ENCODE measurements at regions not wholly inside any gene's neighbourhood (a gene's known extent, or its start where the extent isn't known, plus 50 kb on each side); places are given as distances from the start of the nearest gene placed in this dataset.

DNA sequence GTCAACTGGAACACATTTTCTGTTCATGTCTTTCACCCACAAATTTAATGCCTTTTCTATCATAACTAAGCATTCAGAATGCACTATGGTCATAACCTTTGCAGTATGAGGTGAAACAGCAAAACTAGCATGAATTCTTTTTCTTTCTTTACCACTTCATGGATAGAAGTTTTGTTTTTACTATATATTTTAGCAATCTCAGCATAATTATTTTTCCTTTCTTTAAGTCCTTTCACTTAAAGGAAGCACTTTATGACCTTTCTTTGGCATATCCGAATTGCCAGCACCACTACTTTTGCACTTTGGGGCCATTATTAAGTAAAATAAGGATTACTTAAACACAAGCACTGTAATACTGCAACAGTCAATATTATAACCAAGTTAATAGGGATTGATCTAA lies 115.1 kb upstream of the DKK2 start:
- no peak for DNase-seq

DNA sequence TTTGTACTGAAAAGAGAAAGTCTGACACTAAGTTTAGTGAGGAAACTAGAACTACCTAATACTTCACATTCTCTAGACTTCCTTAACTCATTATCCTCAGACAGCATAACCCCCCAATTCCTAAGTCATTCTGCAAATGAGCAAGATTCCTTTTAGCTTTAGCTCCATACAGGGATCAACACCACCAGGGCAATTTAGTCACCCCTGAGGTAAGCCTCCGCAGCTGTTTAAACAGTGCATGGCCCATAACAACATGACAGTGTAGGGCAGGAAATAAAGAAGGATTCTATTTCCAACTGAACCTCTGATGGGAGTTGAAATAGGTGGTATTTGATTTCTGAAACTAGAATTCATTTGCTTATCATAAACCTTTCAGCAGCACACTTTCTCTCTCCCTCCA lies 112.8 kb upstream of the DKK2 start:
- no peak for DNase-seq

DNA sequence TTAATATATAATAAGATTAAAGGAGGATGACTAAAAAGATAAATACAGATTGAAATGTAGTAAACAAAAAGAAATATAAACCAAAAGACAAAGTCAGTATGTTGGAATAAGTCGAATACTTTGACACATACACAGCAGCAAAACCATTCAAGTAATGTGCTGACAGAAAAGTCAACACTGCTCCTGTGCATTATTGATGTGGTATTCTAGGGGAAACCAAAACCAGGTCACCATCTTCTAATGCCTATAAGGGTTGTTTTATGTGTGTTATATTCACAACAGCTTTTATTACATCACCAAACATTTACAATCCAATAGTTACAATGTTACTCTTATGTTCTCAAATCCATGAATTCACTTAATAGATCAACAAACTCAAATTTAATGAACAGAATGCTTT lies 111.8 kb upstream of the DKK2 start:
- no peak for DNase-seq

DNA sequence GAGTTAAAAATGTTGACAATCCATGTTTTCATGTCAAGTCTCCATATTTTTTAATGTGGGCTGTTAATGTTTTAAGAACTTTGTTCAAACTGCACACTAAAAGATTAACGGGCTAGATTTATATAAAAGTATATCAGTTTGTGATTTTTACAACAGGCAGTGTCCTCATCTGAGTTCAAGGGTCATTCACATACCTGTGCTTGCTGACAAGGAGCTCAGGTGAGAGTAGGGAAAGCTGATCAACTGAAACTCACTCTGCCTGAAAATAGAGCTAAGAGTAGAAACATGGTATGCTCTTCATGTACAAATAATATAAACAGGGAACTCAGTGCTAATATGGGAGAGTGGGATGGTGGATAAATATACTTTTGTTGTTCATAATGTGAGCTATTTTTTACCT lies 102.3 kb upstream of the DKK2 start:
- DNase-seq: no peak

DNA sequence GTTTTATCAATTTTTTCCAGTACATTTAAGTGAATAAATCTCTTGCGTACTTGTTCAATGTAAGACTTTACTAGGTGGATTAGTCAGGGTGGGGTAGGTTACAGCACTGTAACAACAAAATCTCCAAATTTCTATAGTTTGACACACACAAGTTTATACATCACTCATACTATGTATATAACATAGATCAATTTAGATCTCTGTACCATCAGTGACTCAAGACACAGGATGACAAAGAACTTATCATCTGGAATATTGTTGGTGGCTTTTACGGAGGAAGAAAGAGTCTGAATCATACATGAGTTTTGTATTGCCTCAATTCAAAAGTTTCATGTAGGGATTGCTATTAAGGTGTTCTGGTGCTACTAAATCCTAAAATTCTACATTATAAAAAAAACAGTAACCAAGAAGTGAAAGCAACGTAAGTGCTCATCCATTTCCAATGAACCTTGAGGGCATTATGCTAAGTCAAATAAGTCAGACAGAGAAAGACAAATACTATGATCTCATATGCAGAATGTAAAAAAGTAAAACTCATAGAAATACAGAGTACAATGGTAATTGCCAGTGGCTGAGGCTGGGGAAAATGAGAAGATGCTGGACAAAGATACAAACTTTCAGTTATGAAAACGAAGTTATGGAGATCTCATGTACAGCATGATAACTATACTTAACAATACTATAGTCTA lies 98.0 kb upstream of the DKK2 start:
- DNase-seq: no peak

DNA sequence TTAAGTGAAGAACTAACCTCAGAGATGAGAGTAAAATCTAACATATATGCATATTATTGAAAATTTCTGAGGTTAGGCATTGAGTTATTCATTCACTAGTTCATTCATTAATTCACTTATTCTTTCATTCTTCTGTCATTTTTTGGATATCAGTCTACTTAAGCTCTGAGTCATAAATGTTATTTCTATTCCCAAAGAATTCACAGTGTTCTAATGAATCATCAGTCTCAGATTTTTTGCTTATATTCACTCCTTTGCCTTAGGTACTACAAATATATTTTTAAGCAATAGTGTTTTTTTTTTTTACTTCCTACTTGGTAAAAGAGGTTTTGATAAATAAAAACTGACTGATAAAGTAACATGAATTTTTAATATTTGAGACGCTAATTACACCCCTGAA lies 95.2 kb upstream of the DKK2 start:
- no peak for DNase-seq

DNA sequence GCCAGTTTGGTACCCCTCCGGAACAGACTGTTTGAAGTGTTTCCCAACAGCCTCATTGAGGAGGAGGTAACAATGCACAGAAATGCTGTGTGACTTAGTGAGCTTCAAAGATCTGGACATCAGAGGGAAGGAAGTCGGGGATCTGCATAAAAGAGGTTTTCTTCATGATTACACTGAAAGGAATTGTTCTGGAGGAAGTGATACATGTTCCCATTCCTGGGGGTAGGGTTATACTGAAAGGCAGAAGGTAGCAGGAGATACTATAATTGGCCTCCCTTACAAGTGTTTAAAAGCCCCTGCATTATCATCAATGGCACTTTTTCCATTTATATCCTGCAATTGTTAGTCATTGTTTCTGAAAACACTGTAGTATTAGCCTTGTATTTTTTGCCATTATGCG lies 94.0 kb upstream of the DKK2 start:
- DNase-seq: no peak

DNA sequence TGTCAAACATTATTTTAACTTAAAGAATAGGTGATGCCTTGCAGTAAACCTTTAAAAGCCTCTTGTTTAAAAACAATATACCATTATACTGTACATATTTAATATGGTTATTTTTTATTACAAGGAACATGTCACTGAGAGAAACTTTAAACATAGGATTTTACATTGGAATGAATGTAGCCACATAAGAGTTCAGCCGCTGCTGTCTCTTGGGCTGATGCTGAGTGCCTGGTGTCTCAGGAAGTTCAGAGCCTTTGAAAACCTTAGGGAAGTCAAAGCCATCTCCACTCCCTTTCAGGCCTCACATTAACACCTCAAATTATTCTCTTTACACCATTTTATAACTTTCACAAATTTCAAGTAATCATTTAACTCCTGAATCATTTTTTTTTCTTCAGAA lies 93.5 kb upstream of the DKK2 start:
- no peak for DNase-seq

DNA sequence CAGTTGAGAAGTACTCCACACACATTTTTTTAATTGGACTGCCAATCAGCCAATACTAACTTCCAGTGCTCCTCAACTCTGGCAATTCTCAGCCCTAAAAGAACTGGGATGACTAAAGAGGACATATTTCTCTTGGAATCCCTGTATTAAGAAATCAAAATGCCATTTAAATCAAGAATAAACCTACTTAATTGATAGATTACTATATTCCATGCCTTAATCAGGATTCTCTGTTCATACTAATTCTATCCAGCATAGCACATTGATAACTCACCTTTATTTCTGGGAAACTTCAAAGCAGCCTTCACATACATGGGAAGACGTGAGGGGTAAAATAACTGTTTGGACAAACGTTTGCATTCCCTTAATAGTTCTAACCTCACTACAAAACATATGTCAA lies 93.0 kb upstream of the DKK2 start:
- no peak for DNase-seq

DNA sequence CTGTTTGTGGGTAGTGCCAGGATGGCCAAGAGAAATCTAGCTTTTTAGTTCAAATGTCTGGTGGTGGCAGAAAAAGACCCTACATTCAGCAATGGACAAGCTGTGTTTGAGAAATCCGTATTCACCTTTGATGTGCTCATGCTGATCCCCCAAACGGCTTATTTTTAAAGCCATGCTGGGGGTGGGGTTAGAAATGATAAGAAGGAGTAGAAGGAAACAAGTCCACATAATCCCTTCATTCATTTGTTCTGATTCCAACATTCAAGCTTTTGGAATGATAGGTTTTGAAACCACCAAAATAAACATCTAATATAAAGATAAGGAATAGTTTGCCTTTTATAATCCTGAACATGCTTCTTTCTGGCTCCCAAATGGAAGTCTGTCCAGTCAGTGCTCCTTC lies 92.0 kb upstream of the DKK2 start:
- DNase-seq: no peak

DNA sequence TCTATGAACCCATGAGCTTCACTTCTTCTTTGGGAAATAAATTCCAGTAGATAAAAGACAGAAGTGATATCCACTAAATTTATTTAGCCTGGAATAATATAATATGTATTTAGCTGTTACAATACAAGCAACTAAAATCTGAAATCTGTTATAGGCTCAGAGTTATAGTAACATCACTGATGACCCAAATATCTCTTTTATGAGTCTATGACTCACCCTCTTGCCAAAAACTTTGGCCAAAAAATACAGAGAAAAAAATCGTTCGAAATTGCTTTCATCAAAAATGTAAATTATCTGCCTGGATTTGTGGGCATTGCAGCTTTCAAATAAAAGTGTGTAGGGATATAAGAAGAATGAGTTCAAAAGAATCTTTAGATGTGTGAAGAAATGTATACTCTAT lies 89.4 kb upstream of the DKK2 start:
- DNase-seq: no peak

DNA sequence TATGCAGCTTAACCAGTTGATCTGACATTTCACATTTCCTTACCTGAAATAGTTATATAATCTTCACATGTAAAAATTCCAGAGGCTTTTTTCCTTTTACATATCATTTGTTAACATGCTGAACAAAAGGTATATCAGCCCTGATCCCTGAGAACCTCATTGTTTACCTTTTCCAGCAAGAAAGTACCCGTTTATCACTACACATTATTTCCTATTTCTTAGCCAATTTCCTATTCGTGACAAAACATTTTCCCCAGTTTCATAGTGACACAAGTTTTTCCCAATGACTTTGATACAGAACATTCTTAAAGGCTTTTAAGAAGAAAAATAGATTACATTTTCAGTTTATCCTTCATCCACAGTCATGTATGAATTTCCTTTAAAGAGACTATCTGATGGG lies 86.6 kb upstream of the DKK2 start:
- no peak for DNase-seq

DNA sequence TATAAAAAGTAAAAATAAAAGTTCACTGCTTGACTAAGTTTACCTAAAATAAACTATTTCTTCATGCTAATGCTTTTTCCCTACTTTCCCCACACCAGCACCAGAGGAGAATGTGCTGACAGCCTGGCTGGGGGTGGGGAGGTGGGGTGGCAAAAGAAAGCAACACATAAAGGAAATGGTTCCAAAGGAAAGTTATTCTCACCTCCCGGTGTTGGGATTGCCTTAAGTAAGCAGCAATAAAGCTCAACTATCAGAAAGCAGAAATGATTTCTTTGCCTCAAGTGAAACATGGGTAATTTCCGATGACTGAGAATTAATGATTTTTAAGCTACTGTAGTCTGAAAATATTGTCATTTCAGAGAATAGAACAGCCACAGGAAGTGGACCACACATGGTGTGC lies 84.5 kb upstream of the DKK2 start:
- DNase-seq: no peak

DNA sequence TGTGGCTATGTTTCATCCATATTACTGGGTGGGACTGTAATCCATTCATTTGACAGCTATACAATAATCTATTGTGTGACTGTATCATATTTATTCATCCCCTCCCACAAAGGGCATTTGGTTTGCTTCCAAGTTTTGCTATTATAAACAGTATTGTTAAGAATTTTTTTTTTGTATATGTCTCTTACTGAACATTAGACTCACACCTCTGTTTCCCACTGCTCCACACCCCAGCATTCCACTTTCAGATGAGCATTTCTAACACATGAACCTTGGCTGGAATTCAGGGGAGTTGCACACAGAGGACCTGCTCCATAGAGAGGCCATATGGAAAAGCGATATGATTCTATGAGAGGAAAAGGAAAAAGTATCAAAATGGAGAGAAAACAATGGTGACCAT lies 81.6 kb upstream of the DKK2 start:
- DNase-seq: no peak

DNA sequence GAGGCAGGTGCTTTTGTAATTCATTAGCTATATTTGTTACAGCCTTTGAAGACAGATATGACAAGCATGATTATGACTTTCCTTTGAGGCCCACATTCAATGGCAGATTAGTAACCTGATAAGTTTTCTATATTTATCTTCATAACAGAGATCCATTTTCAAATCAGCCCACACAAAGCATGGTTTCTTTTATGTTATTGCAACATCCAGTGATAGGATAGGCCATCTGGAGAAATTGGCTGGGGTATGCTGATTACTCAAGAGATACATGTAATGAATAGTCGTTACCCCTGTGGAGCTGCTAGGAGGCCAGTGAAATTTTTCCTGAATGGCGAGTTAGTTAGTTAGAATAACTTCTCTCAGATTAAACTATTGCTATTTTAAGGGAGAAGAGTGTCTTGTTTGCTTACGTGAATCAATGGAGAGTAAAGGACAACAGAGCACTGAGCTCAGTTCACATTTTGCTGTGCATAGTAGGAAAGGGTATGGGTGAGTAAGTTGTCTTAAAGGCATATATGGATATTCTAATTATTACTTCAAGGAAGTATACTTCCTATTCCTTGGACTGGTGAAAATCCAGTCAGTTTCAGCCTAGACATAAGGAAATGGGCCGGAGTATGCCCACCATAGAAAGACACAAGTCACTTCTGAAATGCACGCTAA lies 79.2 kb upstream of the DKK2 start:
- DNase-seq: no peak

DNA sequence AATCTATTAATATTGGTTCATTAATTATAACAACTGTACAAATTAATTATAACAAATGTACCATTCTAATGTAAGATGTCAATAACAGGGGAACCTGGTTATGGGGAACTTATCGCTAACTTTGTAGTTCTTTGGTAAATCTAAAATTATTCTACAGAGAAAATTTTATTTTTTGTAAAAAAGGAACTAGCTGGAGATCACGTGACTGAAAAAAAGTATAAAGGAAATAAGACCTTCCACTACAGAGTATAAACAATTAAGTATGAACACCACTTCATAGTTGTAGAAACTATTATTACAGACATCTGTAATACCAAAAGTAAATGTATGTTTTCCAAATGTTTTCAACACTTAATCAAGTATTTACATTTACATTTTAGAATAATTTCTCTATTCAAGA lies 77.9 kb upstream of the DKK2 start:
- DNase-seq: no peak

DNA sequence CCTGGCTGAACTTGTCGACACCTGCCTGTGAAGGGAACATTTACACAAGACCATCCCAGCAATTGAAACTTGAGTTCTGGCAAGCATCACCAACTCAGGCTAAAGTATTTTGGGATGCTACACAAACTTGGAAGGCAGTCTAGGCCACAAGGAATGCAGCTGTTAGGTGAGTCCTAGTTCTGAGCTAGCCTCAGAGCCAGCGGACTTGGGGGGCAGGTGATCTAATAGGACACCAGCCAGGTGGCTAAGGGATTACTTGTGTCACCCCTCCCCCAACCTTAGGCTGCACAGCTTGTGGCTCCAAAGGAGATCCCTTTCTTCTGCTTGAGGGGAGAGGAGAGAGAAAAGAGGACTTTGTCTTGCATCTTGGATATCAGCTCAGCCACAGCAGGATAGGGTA lies 62.3 kb upstream of the DKK2 start:
- no peak for DNase-seq

DNA sequence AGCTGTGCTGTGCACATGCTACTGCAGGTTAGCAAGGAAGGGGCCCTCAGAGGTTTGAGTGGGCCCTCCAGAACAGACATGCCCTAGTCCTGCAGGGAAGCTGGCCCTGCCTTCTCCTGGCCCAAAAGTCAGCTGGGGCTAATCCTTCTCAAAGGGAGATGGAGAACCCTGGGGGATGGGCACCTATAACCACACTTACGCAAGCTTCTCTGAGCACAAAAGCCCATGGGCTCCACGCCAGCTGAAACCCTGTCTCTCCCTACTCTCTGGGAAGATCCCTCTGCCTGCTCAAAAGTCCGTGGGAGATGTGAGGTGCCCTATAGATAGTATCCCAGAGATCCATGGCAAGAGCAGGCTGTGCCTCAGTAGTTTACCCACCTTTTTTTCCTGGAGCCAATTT lies 58.9 kb upstream of the DKK2 start:
- no peak for DNase-seq

DNA sequence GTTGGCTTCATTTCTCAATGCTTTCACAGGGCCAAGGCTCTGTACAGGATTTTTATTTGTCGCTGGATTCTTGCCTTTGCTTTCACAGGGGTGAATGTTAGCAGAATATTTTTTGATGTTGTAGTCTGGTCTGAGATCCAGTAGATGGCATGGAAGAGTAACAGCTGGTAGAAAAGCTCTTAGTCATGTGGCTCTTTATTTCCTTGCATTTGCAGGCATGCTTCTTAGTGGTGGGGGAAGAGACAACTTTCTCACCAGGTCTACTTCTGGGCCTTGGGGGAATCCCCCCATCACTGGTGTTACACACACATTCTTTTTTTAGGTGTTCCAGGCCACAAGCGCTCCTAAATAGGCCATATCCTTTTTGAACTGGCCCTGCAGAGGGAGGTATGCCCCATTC lies 58.2 kb upstream of the DKK2 start:
- DNase-seq: no peak

Data from stimulated activated naive CD4-positive, alpha-beta T cell treated with Interleukin-2 at 50 U/mL for 16 hours (primary cell).